DND-41 (cell line): ENCODE measurements at regions not wholly inside any gene's neighbourhood (a gene's known extent, or its start where the extent isn't known, plus 50 kb on each side); places are given as distances from the start of the nearest gene placed in this dataset.

ENCODE experiments used
- ATAC-seq: fragments of 200-7000 bp; cut with Tn5 transposase; 3 replicates; pipeline ENCODE4 v1.9.1; 2021; ENCODE audit warnings: low read depth; ENCODE audit not compliant: insufficient read depth
- DNase-seq: peaks from one replicate; pipeline ENCODE4 v3.0.0-alpha.2; 2020
- H2AFZ ChIP-seq: 2 replicates; pipeline ENCODE4 v1.6.0; 2012; ENCODE audit warnings: low read depth, low read length
- H3K27ac ChIP-seq: 2 replicates; pipeline ENCODE4 v1.5.1; 2012; ENCODE audit warnings: low read length, inconsistent platforms
- H3K27me3 ChIP-seq: fragments of 200-600 bp; sonication (generic); 2 replicates; pipeline ENCODE4 v1.6.0; 2012; ENCODE audit warnings: low read length, mild to moderate bottlenecking, inconsistent platforms; ENCODE audit not compliant: insufficient read depth, poor library complexity
- H3K36me3 ChIP-seq: 2 replicates; pipeline ENCODE4 v1.5.1; 2012; ENCODE audit warnings: low read length, inconsistent platforms; ENCODE audit not compliant: insufficient read depth
- H3K4me1 ChIP-seq: 2 replicates; pipeline ENCODE4 v1.5.1; 2012; ENCODE audit warnings: mild to moderate bottlenecking, low read length; ENCODE audit not compliant: insufficient read depth
- H3K4me2 ChIP-seq: 2 replicates; pipeline ENCODE4 v1.6.0; 2012; ENCODE audit warnings: mild to moderate bottlenecking, moderate library complexity, low read length, inconsistent platforms; ENCODE audit not compliant: insufficient read depth
- H3K4me3 ChIP-seq, 2 experiments: fragments of 200-600 bp in 1 of 2; shearing (Covaris generic) in 1 of 2; 2 replicates each; pipeline ENCODE4 v1.5.1; 2012 to 2016; ENCODE audit warnings: inconsistent platforms in 2 of 2, low read length in 2 of 2, mild to moderate bottlenecking in 2 of 2, low read depth in 1 of 2, moderate library complexity in 1 of 2
- H3K79me2 ChIP-seq: 2 replicates; pipeline ENCODE4 v1.6.0; 2012; ENCODE audit warnings: low read length, inconsistent platforms; ENCODE audit not compliant: insufficient read depth
- H3K9ac ChIP-seq: 2 replicates; pipeline ENCODE4 v1.6.0; 2012; ENCODE audit warnings: low read depth, mild to moderate bottlenecking, inconsistent platforms, low read length, moderate library complexity
- H3K9me3 ChIP-seq: 2 replicates; pipeline ENCODE4 v1.5.1; 2012; ENCODE audit warnings: low read length, moderate library complexity, mild to moderate bottlenecking, inconsistent platforms; ENCODE audit not compliant: insufficient read depth, severe bottlenecking
- H4K20me1 ChIP-seq: 2 replicates; pipeline ENCODE4 v1.6.0; 2012; ENCODE audit warnings: low read length; ENCODE audit not compliant: insufficient read depth
- EZH2 ChIP-seq: IDR thresholded peaks from 3 replicates; pipeline ENCODE4 v1.6.1; 2012; ENCODE audit warnings: borderline replicate concordance, low read depth, mild to moderate bottlenecking, moderate library complexity, low read length, inconsistent platforms; ENCODE audit not compliant: severe bottlenecking
- TF ChIP-seq, protein P1 (sequence below): IDR thresholded peaks from 2 replicates; pipeline ENCODE4 v1.5.1; 2012; ENCODE audit warnings: borderline replicate concordance, low read length, moderate library complexity, mild to moderate bottlenecking; ENCODE audit not compliant: poor library complexity, severe bottlenecking; ENCODE audit errors: extremely low read depth

DNA sequence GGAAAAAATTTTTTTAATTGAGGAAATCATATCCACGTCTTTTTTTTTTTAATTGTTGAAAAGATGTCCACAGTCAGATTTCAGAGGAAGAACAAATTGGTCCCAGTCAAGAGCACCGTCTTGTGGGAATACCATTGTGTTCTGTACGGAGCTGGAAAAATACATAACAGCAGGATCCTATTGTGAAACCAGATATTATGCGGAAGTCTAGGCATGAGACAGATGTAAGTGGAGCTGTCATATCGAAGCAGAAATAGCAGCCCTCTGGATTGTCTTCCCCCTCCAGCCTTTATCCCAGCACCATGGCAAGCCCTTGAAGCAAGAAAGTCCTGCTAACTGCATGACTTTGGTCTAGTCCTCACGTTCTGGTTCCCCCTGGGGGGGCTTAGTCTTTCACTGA, 391.6 kb upstream of the ASIC2 start:
- no peaks in the 10 kb centered on the region for H3K79me2 ChIP-seq
- no peak overlapping the region for H3K9ac ChIP-seq
- no peak overlapping the region for H3K27ac ChIP-seq
- no peak overlapping the region for H2AFZ ChIP-seq
- TF ChIP-seq, protein P1, sequence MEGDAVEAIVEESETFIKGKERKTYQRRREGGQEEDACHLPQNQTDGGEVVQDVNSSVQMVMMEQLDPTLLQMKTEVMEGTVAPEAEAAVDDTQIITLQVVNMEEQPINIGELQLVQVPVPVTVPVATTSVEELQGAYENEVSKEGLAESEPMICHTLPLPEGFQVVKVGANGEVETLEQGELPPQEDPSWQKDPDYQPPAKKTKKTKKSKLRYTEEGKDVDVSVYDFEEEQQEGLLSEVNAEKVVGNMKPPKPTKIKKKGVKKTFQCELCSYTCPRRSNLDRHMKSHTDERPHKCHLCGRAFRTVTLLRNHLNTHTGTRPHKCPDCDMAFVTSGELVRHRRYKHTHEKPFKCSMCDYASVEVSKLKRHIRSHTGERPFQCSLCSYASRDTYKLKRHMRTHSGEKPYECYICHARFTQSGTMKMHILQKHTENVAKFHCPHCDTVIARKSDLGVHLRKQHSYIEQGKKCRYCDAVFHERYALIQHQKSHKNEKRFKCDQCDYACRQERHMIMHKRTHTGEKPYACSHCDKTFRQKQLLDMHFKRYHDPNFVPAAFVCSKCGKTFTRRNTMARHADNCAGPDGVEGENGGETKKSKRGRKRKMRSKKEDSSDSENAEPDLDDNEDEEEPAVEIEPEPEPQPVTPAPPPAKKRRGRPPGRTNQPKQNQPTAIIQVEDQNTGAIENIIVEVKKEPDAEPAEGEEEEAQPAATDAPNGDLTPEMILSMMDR, result no peak
- ATAC-seq, result no peak
- no peaks in the 10 kb centered on the region for H3K9me3 ChIP-seq
- H3K27me3 ChIP-seq, result no peaks in the 10 kb centered on the region
- no peak overlapping the region for H3K4me3 ChIP-seq
- DNase-seq, result no peak
- no peaks in the 10 kb centered on the region for H3K4me1 ChIP-seq
- no peaks in the 10 kb centered on the region for H3K36me3 ChIP-seq
- no peak overlapping the region for H3K4me2 ChIP-seq
- no peaks in the 10 kb centered on the region for H4K20me1 ChIP-seq

DNA sequence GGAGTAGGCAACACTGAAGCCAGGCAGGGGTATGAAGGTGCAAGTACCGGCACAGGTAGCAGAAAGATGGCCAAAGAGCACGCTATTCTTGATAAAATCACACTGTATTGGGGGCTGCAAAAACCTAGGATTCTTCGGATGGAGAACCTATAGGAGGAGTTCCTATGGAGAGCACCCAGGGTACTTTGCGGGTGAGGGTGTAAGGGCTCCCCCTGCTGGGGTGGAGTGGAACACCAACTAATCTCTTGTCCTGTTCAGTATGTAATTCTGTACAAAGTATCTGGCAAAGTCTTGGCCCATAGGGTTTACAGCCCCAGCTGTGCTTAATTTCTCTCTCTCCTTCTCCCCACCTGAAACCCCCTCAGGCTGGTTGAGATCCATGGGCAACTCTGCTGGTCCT, 393.1 kb upstream of the ASIC2 start:
- Histone ChIP-seq H4K20me1 (no peaks in the 10 kb centered on the region), H3K4me3 (no peak overlapping the region), H3K9me3 (no peaks in the 10 kb centered on the region), H3K27ac (no peak overlapping the region), H3K79me2 (no peaks in the 10 kb centered on the region), H2AFZ (no peak overlapping the region), H3K27me3 (no peaks in the 10 kb centered on the region), H3K36me3 (no peaks in the 10 kb centered on the region), H3K9ac (no peak overlapping the region), H3K4me2 (no peak overlapping the region), H3K4me1 (no peaks in the 10 kb centered on the region)
- peak; percentile 35 for DNase-seq
- TF ChIP-seq EZH2, result no peak
- TF ChIP-seq, protein P1, result peak; percentile 73
- no peak for ATAC-seq

DNA sequence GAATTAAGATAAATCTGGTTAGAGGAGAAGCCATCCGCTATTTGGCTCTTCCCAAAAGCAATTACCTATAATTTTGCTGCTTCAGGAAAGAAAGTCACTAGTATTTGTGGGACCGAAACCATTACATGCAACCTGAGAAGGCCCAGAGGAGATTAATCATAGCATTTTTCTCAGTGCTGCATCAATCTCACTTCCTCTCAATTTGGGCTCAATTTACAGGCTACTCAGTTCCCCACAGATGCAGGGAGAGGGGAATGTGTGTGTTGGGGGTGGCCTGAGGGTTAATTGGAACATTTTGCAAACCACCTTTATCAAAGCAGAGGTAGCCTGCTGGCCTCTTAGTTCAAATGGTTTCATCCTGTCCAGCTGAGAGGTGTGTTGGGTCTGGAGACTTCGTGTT, 394.7 kb upstream of the ASIC2 start:
- Histone ChIP-seq H3K4me2 (no peak overlapping the region), H4K20me1 (no peaks in the 10 kb centered on the region), H3K4me1 (no peaks in the 10 kb centered on the region), H3K4me3 (no peak overlapping the region), H3K36me3 (no peaks in the 10 kb centered on the region), H2AFZ (no peak overlapping the region), H3K27me3 (no peaks in the 10 kb centered on the region), H3K9me3 (no peaks in the 10 kb centered on the region), H3K9ac (no peak overlapping the region), H3K79me2 (no peaks in the 10 kb centered on the region), H3K27ac (no peak overlapping the region)
- DNase-seq, result no peak
- TF ChIP-seq, protein P1, result no peak
- no peak for TF ChIP-seq EZH2
- ATAC-seq, result no peak

DNA sequence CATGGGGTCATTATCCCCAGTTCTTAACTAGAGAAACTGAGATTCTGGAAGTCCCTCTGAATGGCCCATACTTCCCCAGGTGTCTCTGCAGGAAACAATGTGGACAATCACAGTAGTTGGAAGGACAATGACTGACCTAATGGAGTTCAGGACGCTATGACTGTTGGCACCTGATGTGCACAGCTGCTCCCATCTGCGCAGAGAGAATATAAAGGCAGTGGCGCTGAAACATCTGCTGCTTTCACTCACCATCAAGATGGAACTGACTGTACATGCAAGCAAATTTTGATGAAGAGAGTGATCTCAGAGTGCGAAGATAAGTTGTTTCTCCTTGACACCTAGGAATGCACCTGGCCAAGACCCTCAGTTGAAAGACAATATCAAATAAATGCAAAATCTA, 395.7 kb upstream of the ASIC2 start:
- Histone ChIP-seq H3K36me3 (no peaks in the 10 kb centered on the region), H3K4me2 (no peak overlapping the region), H3K27me3 (peaks cover under 1% of the 10 kb centered on the region), H3K9me3 (no peaks in the 10 kb centered on the region), H3K27ac (no peak overlapping the region), H4K20me1 (no peaks in the 10 kb centered on the region), H2AFZ (no peak overlapping the region), H3K9ac (no peak overlapping the region), H3K79me2 (no peaks in the 10 kb centered on the region), H3K4me3 (no peak overlapping the region), H3K4me1 (no peaks in the 10 kb centered on the region)
- no peak for TF ChIP-seq EZH2
- TF ChIP-seq, protein P1, result no peak
- no peak for ATAC-seq
- DNase-seq, result no peak
